GM12872 (cell line): ENCODE measurements at regions not wholly inside any gene's neighbourhood (a gene's known extent, or its start where the extent isn't known, plus 50 kb on each side); places are given as distances from the start of the nearest gene placed in this dataset.

Experiments used
- TF ChIP-seq, protein P1 (sequence below): IDR thresholded peaks from 3 replicates; pipeline ENCODE4 v1.5.1; 2011; ENCODE audit warnings: low read depth, mild to moderate bottlenecking, low read length, moderate library complexity; ENCODE audit not compliant: insufficient read depth

DNA sequence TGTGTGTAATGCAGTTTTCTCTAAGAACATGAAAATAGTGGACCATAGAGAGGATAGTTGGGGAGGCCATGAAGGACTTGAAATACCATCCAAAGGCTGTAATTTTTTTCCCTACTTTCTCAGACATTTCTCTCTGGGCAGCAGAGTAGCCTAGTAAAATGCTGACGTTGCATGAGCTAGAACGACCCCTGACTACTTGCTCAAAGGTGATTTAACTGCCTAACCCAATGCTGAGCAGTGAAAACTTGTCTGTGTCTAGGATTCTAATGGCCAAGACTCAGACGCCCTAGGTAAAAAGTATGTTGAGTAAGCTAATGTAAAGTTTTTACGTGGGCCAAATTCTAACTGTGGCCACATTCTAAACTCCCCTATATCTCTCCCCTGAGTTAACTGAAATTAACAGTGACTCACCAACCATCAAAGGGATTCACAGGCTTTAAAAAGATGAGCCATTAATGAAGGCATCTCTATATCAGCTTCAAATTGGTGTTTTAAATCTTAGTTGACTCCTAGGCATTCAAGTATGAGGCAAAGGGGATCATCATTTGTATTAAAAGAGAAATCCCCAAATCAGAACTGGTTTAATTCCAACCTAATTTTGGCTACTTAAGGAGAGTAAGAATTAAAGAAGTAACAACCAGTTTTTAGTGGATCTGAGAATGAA lies 121.0 kb upstream of the GAS1 start:
- TF ChIP-seq, protein P1, sequence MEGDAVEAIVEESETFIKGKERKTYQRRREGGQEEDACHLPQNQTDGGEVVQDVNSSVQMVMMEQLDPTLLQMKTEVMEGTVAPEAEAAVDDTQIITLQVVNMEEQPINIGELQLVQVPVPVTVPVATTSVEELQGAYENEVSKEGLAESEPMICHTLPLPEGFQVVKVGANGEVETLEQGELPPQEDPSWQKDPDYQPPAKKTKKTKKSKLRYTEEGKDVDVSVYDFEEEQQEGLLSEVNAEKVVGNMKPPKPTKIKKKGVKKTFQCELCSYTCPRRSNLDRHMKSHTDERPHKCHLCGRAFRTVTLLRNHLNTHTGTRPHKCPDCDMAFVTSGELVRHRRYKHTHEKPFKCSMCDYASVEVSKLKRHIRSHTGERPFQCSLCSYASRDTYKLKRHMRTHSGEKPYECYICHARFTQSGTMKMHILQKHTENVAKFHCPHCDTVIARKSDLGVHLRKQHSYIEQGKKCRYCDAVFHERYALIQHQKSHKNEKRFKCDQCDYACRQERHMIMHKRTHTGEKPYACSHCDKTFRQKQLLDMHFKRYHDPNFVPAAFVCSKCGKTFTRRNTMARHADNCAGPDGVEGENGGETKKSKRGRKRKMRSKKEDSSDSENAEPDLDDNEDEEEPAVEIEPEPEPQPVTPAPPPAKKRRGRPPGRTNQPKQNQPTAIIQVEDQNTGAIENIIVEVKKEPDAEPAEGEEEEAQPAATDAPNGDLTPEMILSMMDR = no peak

DNA sequence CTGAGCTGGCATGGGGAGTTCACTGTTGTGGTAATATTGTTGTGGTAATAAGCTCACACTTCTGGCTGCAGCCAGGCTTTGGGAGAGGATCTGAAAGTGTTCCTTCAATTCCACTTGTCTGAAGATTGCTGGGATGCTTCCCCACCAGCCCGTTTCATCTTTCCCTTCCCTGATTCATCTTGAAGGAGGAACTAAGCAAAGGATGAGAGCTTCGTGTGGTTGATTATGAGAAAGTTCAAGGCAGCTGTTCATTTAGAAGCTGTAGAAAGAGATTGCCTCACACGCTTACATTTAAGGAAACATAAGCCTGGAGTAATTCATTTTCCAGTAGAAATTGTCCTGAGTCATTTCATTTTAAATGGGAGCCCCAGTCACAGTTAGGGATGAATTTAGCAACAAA lies 122.4 kb upstream of the GAS1 start:
- TF ChIP-seq, protein P1 = no peak

DNA sequence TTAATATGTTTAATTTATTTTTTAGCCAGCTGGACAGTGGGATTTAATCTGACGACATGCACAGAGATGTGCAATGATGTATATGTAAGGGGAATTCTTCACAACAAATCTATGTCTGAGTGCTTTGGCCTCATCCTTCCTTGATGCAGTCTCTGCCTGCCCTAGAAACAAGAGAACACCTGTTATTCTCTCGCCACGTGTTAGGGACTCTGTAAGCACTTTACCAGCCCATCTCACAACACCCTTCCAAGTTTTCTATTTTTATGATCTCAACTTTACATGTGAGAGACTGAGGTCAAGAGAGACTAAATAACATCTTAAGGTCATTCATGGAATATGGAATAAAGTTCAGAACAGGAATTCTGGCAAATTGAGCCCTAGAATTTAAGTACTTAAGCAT lies 123.0 kb upstream of the GAS1 start:
- TF ChIP-seq, protein P1 = no peak

DNA sequence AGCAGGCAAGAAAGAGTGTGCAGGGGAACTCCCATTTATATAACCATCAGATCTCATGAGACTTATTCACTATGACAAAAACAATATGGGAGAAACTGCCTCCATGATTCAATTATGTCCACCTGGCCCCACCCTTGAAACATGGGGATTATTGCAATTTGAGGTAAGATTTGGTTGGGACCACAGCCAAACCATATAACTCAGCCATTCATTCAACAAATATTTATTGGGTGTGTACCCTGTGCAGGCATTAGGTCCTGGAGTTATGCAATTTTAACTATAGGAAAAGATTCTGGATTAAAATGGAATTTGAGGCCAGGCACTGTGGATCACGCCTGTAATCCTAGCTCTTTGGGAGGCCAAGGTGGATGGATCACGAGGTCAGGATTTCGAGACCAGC lies 124.2 kb upstream of the GAS1 start:
- TF ChIP-seq, protein P1 = no peak

DNA sequence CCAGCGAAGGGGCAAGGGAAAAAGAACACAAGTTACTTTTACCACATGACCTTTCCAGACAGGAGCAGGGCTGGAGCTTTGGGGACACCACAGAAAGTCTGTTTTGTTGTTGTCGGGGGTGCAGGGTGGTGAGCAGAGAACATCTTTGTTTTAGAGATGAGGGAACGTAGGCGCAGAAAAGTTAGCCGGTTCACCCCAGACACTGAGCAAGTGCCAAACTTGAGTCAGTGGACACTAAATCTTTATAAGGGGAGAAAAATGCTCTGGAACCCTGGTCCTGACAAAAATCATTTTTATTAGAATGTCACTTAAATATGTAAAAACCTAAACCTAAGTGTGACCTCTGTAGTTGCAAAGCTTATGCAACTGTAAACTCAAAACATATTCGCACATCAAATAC lies 126.4 kb upstream of the GAS1 start:
- TF ChIP-seq, protein P1 = no peak

DNA sequence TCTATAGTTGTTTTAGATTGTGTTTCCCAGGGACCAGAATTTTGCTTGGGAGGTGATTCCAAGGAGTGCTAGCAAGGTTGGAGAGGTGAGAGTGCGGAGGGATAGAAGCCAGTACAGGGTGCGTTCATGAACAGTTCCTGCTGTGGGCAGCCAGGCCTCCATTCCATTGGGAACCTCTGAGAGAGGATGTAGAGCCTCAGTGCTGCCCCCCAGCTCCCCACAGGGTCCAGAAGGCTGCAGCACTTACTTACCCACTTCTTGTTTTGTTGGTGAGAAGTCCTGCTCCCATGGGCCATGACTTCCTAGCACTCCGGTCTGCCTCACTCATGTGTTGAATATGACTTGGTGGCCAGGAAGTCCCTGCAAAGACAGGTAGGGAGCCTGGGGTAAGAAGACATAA lies 128.2 kb upstream of the GAS1 start:
- TF ChIP-seq, protein P1 = no peak

DNA sequence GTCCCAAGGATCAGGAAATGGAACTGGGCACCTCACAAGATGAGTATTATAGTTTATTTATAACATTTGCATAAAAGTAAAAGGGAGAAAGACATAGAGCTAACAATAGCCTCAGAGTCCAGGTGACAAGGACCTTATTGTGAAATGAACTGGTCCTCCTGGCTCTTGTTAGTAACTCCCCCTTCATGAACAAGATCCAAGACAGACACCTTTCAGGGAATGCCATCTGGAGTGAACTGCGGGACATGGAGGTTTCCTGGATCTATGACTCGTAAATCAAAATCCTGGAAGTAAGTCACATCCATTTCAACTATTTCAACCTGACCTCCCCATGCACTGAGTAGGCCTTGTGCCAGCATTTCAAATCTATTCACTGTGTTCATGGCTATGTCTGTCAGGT lies 129.5 kb upstream of the GAS1 start:
- TF ChIP-seq, protein P1 = no peak
